Astrocyte (in vitro differentiated cells and primary cell): ENCODE measurements at regions not wholly inside any gene's neighbourhood (a gene's known extent, or its start where the extent isn't known, plus 50 kb on each side); places are given as distances from the start of the nearest gene placed in this dataset.

Experiments used
- DNase-seq: peaks from one replicate; pipeline ENCODE4 v3.0.0-alpha.2; 2010; ENCODE audit warnings: low read depth
- FAIRE-seq: peaks from 2 replicates; lab custom pipeline; 2011; peaks lifted over from hg19 to GRCh38; lab: Jason Lieb, UNC
- H2AFZ ChIP-seq: 2 replicates; pipeline ENCODE4 v1.6.0; 2012; ENCODE audit warnings: low read depth, low read length, inconsistent platforms
- H3K27ac ChIP-seq: 2 replicates; pipeline ENCODE4 v1.5.1; 2011; ENCODE audit warnings: low read depth, low read length, inconsistent platforms
- H3K27me3 ChIP-seq: 2 replicates; pipeline ENCODE4 v1.6.0; 2011; ENCODE audit warnings: low read length, inconsistent platforms; ENCODE audit not compliant: insufficient read depth
- H3K36me3 ChIP-seq: 2 replicates; pipeline ENCODE4 v1.5.1; 2011; ENCODE audit warnings: low read length, inconsistent platforms; ENCODE audit not compliant: insufficient read depth
- H3K4me1 ChIP-seq: 2 replicates; pipeline ENCODE4 v1.5.1; 2011; ENCODE audit warnings: low read length, inconsistent platforms; ENCODE audit not compliant: insufficient read depth
- H3K4me2 ChIP-seq: 2 replicates; pipeline ENCODE4 v1.6.0; 2012; ENCODE audit warnings: low read length, inconsistent platforms
- H3K4me3 ChIP-seq: 2 replicates; pipeline ENCODE4 v1.5.1; 2011; ENCODE audit warnings: low read depth, mild to moderate bottlenecking, low read length, inconsistent platforms; ENCODE audit not compliant: insufficient read depth
- H3K79me2 ChIP-seq: 2 replicates; pipeline ENCODE4 v1.6.0; 2012; ENCODE audit warnings: mild to moderate bottlenecking, low read length, inconsistent platforms; ENCODE audit not compliant: insufficient read depth
- H3K9ac ChIP-seq: 2 replicates; pipeline ENCODE4 v1.6.0; 2012; ENCODE audit warnings: mild to moderate bottlenecking, low read length, inconsistent platforms
- H3K9me3 ChIP-seq: 2 replicates; pipeline ENCODE4 v1.5.1; 2012; ENCODE audit warnings: low read depth, mild to moderate bottlenecking, low read length, inconsistent platforms; ENCODE audit not compliant: insufficient read depth
- H4K20me1 ChIP-seq: 2 replicates; pipeline ENCODE4 v1.6.0; 2012; ENCODE audit warnings: low read length, inconsistent platforms; ENCODE audit not compliant: insufficient read depth
- H3K27ac Mint-ChIP-seq: one replicate; pipeline ENCODE4 v1.8.0; 2021; ENCODE audit warnings: mild to moderate bottlenecking, mixed read lengths; ENCODE audit not compliant: unreplicated experiment
- H3K27me3 Mint-ChIP-seq: one replicate; pipeline ENCODE4 v1.8.0; 2021; ENCODE audit warnings: low read depth, mixed read lengths; ENCODE audit not compliant: unreplicated experiment
- H3K36me3 Mint-ChIP-seq: one replicate; pipeline ENCODE4 v1.8.0; 2021; ENCODE audit warnings: low read depth, mixed read lengths; ENCODE audit not compliant: unreplicated experiment
- H3K4me1 Mint-ChIP-seq: one replicate; pipeline ENCODE4 v1.8.0; 2021; ENCODE audit warnings: low read depth, mixed read lengths; ENCODE audit not compliant: unreplicated experiment
- H3K4me3 Mint-ChIP-seq: one replicate; pipeline ENCODE4 v1.8.0; 2021; ENCODE audit warnings: mild to moderate bottlenecking, moderate library complexity, mixed read lengths; ENCODE audit not compliant: unreplicated experiment
- H3K9me3 Mint-ChIP-seq: one replicate; pipeline ENCODE4 v1.8.0; 2021; ENCODE audit warnings: mild to moderate bottlenecking, mixed read lengths; ENCODE audit not compliant: unreplicated experiment
- CTCF ChIP-seq: IDR thresholded peaks from 2 replicates; pipeline ENCODE4 v1.5.1; 2011; ENCODE audit warnings: low read depth, mild to moderate bottlenecking, inconsistent platforms, low read length, moderate library complexity; ENCODE audit not compliant: insufficient read depth
- EZH2 ChIP-seq: IDR thresholded peaks from 2 replicates; pipeline ENCODE4 v1.6.1; 2012; ENCODE audit warnings: mild to moderate bottlenecking, low read length, inconsistent platforms; ENCODE audit not compliant: insufficient read depth

GRCh38 chr16:14338236-14338635 is 267.1 kb downstream of the MRTFB start:
- Histone ChIP-seq H3K27me3 (no peaks in the 10 kb centered on the region), H3K4me2 (no peak overlapping the region), H4K20me1 (no peaks in the 10 kb centered on the region), H3K36me3 (no peaks in the 10 kb centered on the region), H3K27ac (no peak overlapping the region), H2AFZ (no peak overlapping the region), H3K9ac (no peak overlapping the region), H3K9me3 (peaks cover 2% of the 10 kb centered on the region), H3K4me1 (no peaks in the 10 kb centered on the region), H3K79me2 (no peaks in the 10 kb centered on the region), H3K4me3 (no peak overlapping the region)
- TF ChIP-seq EZH2 (no peak), CTCF (no peak)
- no peaks in the 10 kb centered on the region for H3K27me3 Mint-ChIP-seq
- FAIRE-seq (no peak), DNase-seq (no peak)
- H3K4me3 Mint-ChIP-seq: no peak overlapping the region
- H3K36me3 Mint-ChIP-seq: peaks cover 17% of the 10 kb centered on the region
- H3K9me3 Mint-ChIP-seq: peaks cover 11% of the 10 kb centered on the region
- no peak overlapping the region for H3K27ac Mint-ChIP-seq
- no peaks in the 10 kb centered on the region for H3K4me1 Mint-ChIP-seq

- Histone ChIP-seq H4K20me1 (no peaks in the 10 kb centered on the region), H3K4me1 (no peaks in the 10 kb centered on the region), H3K79me2 (no peaks in the 10 kb centered on the region), H3K27ac (no peak overlapping the region), H3K36me3 (no peaks in the 10 kb centered on the region), H3K9ac (no peak overlapping the region), H3K27me3 (no peaks in the 10 kb centered on the region), H3K9me3 (peaks cover 2% of the 10 kb centered on the region), H2AFZ (no peak overlapping the region), H3K4me3 (no peak overlapping the region), H3K4me2 (no peak overlapping the region)
- Mint-ChIP-seq H3K4me1 (no peaks in the 10 kb centered on the region), H3K27ac (no peak overlapping the region), H3K9me3 (peaks cover 6% of the 10 kb centered on the region), H3K4me3 (no peak overlapping the region), H3K36me3 (peaks cover 12% of the 10 kb centered on the region), H3K27me3 (no peaks in the 10 kb centered on the region)
- DNase-seq (no peak), FAIRE-seq (no peak)
- TF ChIP-seq EZH2 (no peak), CTCF (no peak)
These were observed 266.4 kb downstream of the MRTFB start for GRCh38 chr16:14337303-14338191.

- H3K9me3 ChIP-seq: peaks cover 2% of the 10 kb centered on the region
- no peak for DNase-seq
- Mint-ChIP-seq H3K4me1 (no peaks in the 10 kb centered on the region), H3K4me3 (no peak overlapping the region), H3K27me3 (no peaks in the 10 kb centered on the region), H3K9me3 (peaks cover 2% of the 10 kb centered on the region), H3K36me3 (peaks cover 5% of the 10 kb centered on the region), H3K27ac (no peak overlapping the region)
- H2AFZ ChIP-seq: no peak overlapping the region
- H3K79me2 ChIP-seq: no peaks in the 10 kb centered on the region
- TF ChIP-seq CTCF (no peak), EZH2 (no peak)
- H3K4me2 ChIP-seq: no peak overlapping the region
- no peak overlapping the region for H3K27ac ChIP-seq
- no peak overlapping the region for H3K9ac ChIP-seq
- no peaks in the 10 kb centered on the region for H3K27me3 ChIP-seq
- no peaks in the 10 kb centered on the region for H4K20me1 ChIP-seq
- no peak for FAIRE-seq
- H3K36me3 ChIP-seq: no peaks in the 10 kb centered on the region
- no peaks in the 10 kb centered on the region for H3K4me1 ChIP-seq
- no peak overlapping the region for H3K4me3 ChIP-seq
These were observed 264.2 kb downstream of the MRTFB start for GRCh38 chr16:14335297-14335696.
